Activated naive CD8-positive, alpha-beta T cell (primary cell): ENCODE measurements at regions not wholly inside any gene's neighbourhood (a gene's known extent, or its start where the extent isn't known, plus 50 kb on each side); places are given as distances from the start of the nearest gene placed in this dataset.

Experiments
- H3K27ac Mint-ChIP-seq: one replicate; pipeline ENCODE4 v1.8.0; 2021; ENCODE audit warnings: mixed read lengths
- H3K27me3 Mint-ChIP-seq: one replicate; pipeline ENCODE4 v1.8.0; 2021; ENCODE audit warnings: mixed read lengths
- H3K36me3 Mint-ChIP-seq: one replicate; pipeline ENCODE4 v1.8.0; 2021; ENCODE audit warnings: mixed read lengths
- H3K4me1 Mint-ChIP-seq: one replicate; pipeline ENCODE4 v1.8.0; 2021; ENCODE audit warnings: low read depth, mixed read lengths
- H3K4me3 Mint-ChIP-seq: one replicate; pipeline ENCODE4 v1.8.0; 2021; ENCODE audit warnings: mild to moderate bottlenecking, mixed read lengths
- H3K9me3 Mint-ChIP-seq: one replicate; pipeline ENCODE4 v1.8.0; 2021; ENCODE audit warnings: low read depth, mixed read lengths

- Mint-ChIP-seq H3K27ac (no peak overlapping the region), H3K27me3 (no peaks in the 10 kb centered on the region), H3K36me3 (no peaks in the 10 kb centered on the region), H3K4me3 (no peak overlapping the region), H3K4me1 (no peaks in the 10 kb centered on the region), H3K9me3 (peaks cover 4% of the 10 kb centered on the region)
Observed at GRCh38 chr6:22788038-22788437, 218.7 kb downstream of the HDGFL1 start.

- no peak overlapping the region for H3K4me3 Mint-ChIP-seq
- no peak overlapping the region for H3K27ac Mint-ChIP-seq
- H3K36me3 Mint-ChIP-seq: no peaks in the 10 kb centered on the region
- no peaks in the 10 kb centered on the region for H3K4me1 Mint-ChIP-seq
- H3K9me3 Mint-ChIP-seq: peaks cover 4% of the 10 kb centered on the region
- H3K27me3 Mint-ChIP-seq: no peaks in the 10 kb centered on the region
Observed at GRCh38 chr6:22789315-22789714, 219.9 kb downstream of the HDGFL1 start.

- no peaks in the 10 kb centered on the region for H3K36me3 Mint-ChIP-seq
- H3K9me3 Mint-ChIP-seq: peaks cover 4% of the 10 kb centered on the region
- H3K4me1 Mint-ChIP-seq: no peaks in the 10 kb centered on the region
- H3K4me3 Mint-ChIP-seq: no peak overlapping the region
- H3K27me3 Mint-ChIP-seq: no peaks in the 10 kb centered on the region
- H3K27ac Mint-ChIP-seq: no peak overlapping the region
Observed at GRCh38 chr6:22794844-22795243, 225.5 kb downstream of the HDGFL1 start.

GRCh38 chr6:22800451-22800850, 231.1 kb downstream of the HDGFL1 start:
- no peaks in the 10 kb centered on the region for H3K36me3 Mint-ChIP-seq
- no peak overlapping the region for H3K4me3 Mint-ChIP-seq
- H3K27ac Mint-ChIP-seq: no peak overlapping the region
- H3K9me3 Mint-ChIP-seq: no peaks in the 10 kb centered on the region
- no peaks in the 10 kb centered on the region for H3K4me1 Mint-ChIP-seq
- no peaks in the 10 kb centered on the region for H3K27me3 Mint-ChIP-seq

- Mint-ChIP-seq H3K4me3 (no peak overlapping the region), H3K9me3 (no peaks in the 10 kb centered on the region), H3K4me1 (no peaks in the 10 kb centered on the region), H3K27me3 (no peaks in the 10 kb centered on the region), H3K36me3 (no peaks in the 10 kb centered on the region), H3K27ac (no peak overlapping the region)
Observed at GRCh38 chr6:22801831-22802230, 232.5 kb downstream of the HDGFL1 start.

- Mint-ChIP-seq H3K36me3 (no peaks in the 10 kb centered on the region), H3K4me3 (no peak overlapping the region), H3K9me3 (no peaks in the 10 kb centered on the region), H3K27ac (no peak overlapping the region), H3K4me1 (no peaks in the 10 kb centered on the region), H3K27me3 (no peaks in the 10 kb centered on the region)
Observed at GRCh38 chr6:22804620-22805261, 235.4 kb downstream of the HDGFL1 start.

- H3K36me3 Mint-ChIP-seq: no peaks in the 10 kb centered on the region
- no peak overlapping the region for H3K27ac Mint-ChIP-seq
- no peaks in the 10 kb centered on the region for H3K9me3 Mint-ChIP-seq
- no peaks in the 10 kb centered on the region for H3K4me1 Mint-ChIP-seq
- no peak overlapping the region for H3K4me3 Mint-ChIP-seq
- no peaks in the 10 kb centered on the region for H3K27me3 Mint-ChIP-seq
Observed at GRCh38 chr6:22807261-22807660, 237.9 kb downstream of the HDGFL1 start.

- Mint-ChIP-seq H3K36me3 (no peaks in the 10 kb centered on the region), H3K4me3 (no peak overlapping the region), H3K27me3 (no peaks in the 10 kb centered on the region), H3K27ac (no peak overlapping the region), H3K9me3 (no peaks in the 10 kb centered on the region), H3K4me1 (no peaks in the 10 kb centered on the region)
Observed at GRCh38 chr6:22807818-22808217, 238.5 kb downstream of the HDGFL1 start.

GRCh38 chr6:22808466-22808865, 239.1 kb downstream of the HDGFL1 start:
- H3K27me3 Mint-ChIP-seq: no peaks in the 10 kb centered on the region
- H3K9me3 Mint-ChIP-seq: no peaks in the 10 kb centered on the region
- H3K4me3 Mint-ChIP-seq: no peak overlapping the region
- H3K36me3 Mint-ChIP-seq: no peaks in the 10 kb centered on the region
- no peak overlapping the region for H3K27ac Mint-ChIP-seq
- H3K4me1 Mint-ChIP-seq: no peaks in the 10 kb centered on the region

- Mint-ChIP-seq H3K36me3 (no peaks in the 10 kb centered on the region), H3K9me3 (no peaks in the 10 kb centered on the region), H3K27me3 (no peaks in the 10 kb centered on the region), H3K4me3 (no peak overlapping the region), H3K27ac (no peak overlapping the region), H3K4me1 (no peaks in the 10 kb centered on the region)
Observed at GRCh38 chr6:22809370-22809769, 240.0 kb downstream of the HDGFL1 start.

GRCh38 chr6:22819209-22819608, 249.8 kb downstream of the HDGFL1 start:
- H3K9me3 Mint-ChIP-seq: no peaks in the 10 kb centered on the region
- H3K4me1 Mint-ChIP-seq: no peaks in the 10 kb centered on the region
- no peak overlapping the region for H3K27ac Mint-ChIP-seq
- no peaks in the 10 kb centered on the region for H3K36me3 Mint-ChIP-seq
- H3K4me3 Mint-ChIP-seq: no peak overlapping the region
- H3K27me3 Mint-ChIP-seq: no peaks in the 10 kb centered on the region

- H3K27me3 Mint-ChIP-seq: no peaks in the 10 kb centered on the region
- H3K27ac Mint-ChIP-seq: no peak overlapping the region
- no peaks in the 10 kb centered on the region for H3K9me3 Mint-ChIP-seq
- H3K4me3 Mint-ChIP-seq: no peak overlapping the region
- H3K4me1 Mint-ChIP-seq: no peaks in the 10 kb centered on the region
- H3K36me3 Mint-ChIP-seq: no peaks in the 10 kb centered on the region
Observed at GRCh38 chr6:22821664-22822320, 252.4 kb downstream of the HDGFL1 start.

- Mint-ChIP-seq H3K27me3 (no peaks in the 10 kb centered on the region), H3K4me1 (no peaks in the 10 kb centered on the region), H3K4me3 (no peak overlapping the region), H3K36me3 (no peaks in the 10 kb centered on the region), H3K9me3 (no peaks in the 10 kb centered on the region), H3K27ac (no peak overlapping the region)
Observed at GRCh38 chr6:22825210-22825609, 255.8 kb downstream of the HDGFL1 start.

- H3K9me3 Mint-ChIP-seq: no peaks in the 10 kb centered on the region
- no peaks in the 10 kb centered on the region for H3K27me3 Mint-ChIP-seq
- no peaks in the 10 kb centered on the region for H3K4me1 Mint-ChIP-seq
- H3K4me3 Mint-ChIP-seq: no peak overlapping the region
- no peaks in the 10 kb centered on the region for H3K36me3 Mint-ChIP-seq
- H3K27ac Mint-ChIP-seq: no peak overlapping the region
Observed at GRCh38 chr6:22826961-22827360, 257.6 kb downstream of the HDGFL1 start.

- Mint-ChIP-seq H3K9me3 (no peaks in the 10 kb centered on the region), H3K4me1 (no peaks in the 10 kb centered on the region), H3K4me3 (no peak overlapping the region), H3K27me3 (no peaks in the 10 kb centered on the region), H3K27ac (no peak overlapping the region), H3K36me3 (no peaks in the 10 kb centered on the region)
Observed at GRCh38 chr6:22827760-22828159, 258.4 kb downstream of the HDGFL1 start.
